ENCODE measurements at regions not wholly inside any gene's neighbourhood (a gene's known extent, or its start where the extent isn't known, plus 50 kb on each side); places are given as distances from the start of the nearest gene placed in this dataset.

- H3K4me1 Mint-ChIP-seq, result peaks cover 4% of the 10 kb centered on the region
- ATAC-seq (no peak), DNase-seq (ENCODE audit: low spot score) (no peak)
- H3K9me3 Mint-ChIP-seq, result peaks cover 3% of the 10 kb centered on the region
- H3K36me3 Mint-ChIP-seq, result no peaks in the 10 kb centered on the region
- TF ChIP-seq ZNF423 (CRISPR knock-in tag; IDR thresholded peaks at IDR 0.05), result no peak
- no peak for TF ChIP-seq CREB1 (CRISPR knock-in tag; IDR thresholded peaks at IDR 0.05)
- TF ChIP-seq MLX (CRISPR knock-in tag; IDR thresholded peaks at IDR 0.05), result no peak
- no peak for TF ChIP-seq OVOL2 (CRISPR knock-in tag; IDR thresholded peaks at IDR 0.05; ENCODE audit: borderline replicate concordance)
- TF ChIP-seq E2F5 (CRISPR knock-in tag; IDR thresholded peaks at IDR 0.05), result no peak
- no peak overlapping the region for H3K4me3 Mint-ChIP-seq
- CTCF ChIA-PET, result no interaction called here
- POLR2A ChIA-PET, result no interaction called here
- no peak overlapping the region for H3K27ac Mint-ChIP-seq
- peaks cover 2% of the 10 kb centered on the region; the same call in 1 of the 2 replicates for H3K27me3 Mint-ChIP-seq (ENCODE audit: low read depth)
Observed at GRCh38 chr20:46797206-46797605, 87.8 kb downstream of the SLC2A10 start.

GRCh38 chr20:46798430-46798829, 89.0 kb downstream of the SLC2A10 start:
- DNase-seq (ENCODE audit: low spot score) (no peak), ATAC-seq (no peak)
- no peaks in the 10 kb centered on the region for H3K36me3 Mint-ChIP-seq
- H3K27me3 Mint-ChIP-seq (ENCODE audit: low read depth), result peaks cover 2% of the 10 kb centered on the region; the same call in 1 of the 2 replicates
- TF ChIP-seq OVOL2 (CRISPR knock-in tag; IDR thresholded peaks at IDR 0.05; ENCODE audit: borderline replicate concordance) (no peak), ZBTB43 (CRISPR knock-in tag; IDR thresholded peaks at IDR 0.05) (no peak), FOXK1 (CRISPR knock-in tag; IDR thresholded peaks at IDR 0.05) (no peak), HMGA2 (CRISPR knock-in tag; IDR thresholded peaks at IDR 0.05) (no peak), ZNF138 (CRISPR knock-in tag; conservative IDR thresholded peaks at IDR 0.05) (no peak), NR1H2 (CRISPR knock-in tag; IDR thresholded peaks at IDR 0.05) (no peak)
- POLR2A ChIA-PET, result no interaction called here
- peaks cover 8% of the 10 kb centered on the region for H3K4me1 Mint-ChIP-seq
- no peak overlapping the region for H3K27ac Mint-ChIP-seq
- CTCF ChIA-PET, result interaction anchor here (1.6 kb wide), 1 partner anchor 22 kb away, joined by 9 read pairs; no protein-coding TSS in a partner anchor
- peaks cover 3% of the 10 kb centered on the region for H3K9me3 Mint-ChIP-seq
- H3K4me3 Mint-ChIP-seq, result no peak overlapping the region

- ChIA-PET CTCF (interaction anchor here (1.6 kb wide), 1 partner anchor 21 kb away, joined by 9 read pairs; no protein-coding TSS in a partner anchor), POLR2A (no interaction called here)
- ATAC-seq (no peak), DNase-seq (ENCODE audit: low spot score) (no peak)
- Mint-ChIP-seq H3K36me3 (no peaks in the 10 kb centered on the region), H3K27ac (no peak overlapping the region), H3K4me1 (peaks cover 12% of the 10 kb centered on the region), H3K9me3 (peaks cover 3% of the 10 kb centered on the region), H3K27me3 (ENCODE audit: low read depth) (no peaks in the 10 kb centered on the region; the same call in 1 of the 2 replicates), H3K4me3 (no peak overlapping the region)
- TF ChIP-seq NR2C2 (CRISPR knock-in tag; IDR thresholded peaks at IDR 0.05) (no peak), IRF1 (CRISPR knock-in tag; IDR thresholded peaks at IDR 0.05) (no peak), ZNF232 (CRISPR knock-in tag; IDR thresholded peaks at IDR 0.05) (no peak), SP1 (CRISPR knock-in tag; conservative IDR thresholded peaks at IDR 0.05) (no peak), ZNF396 (CRISPR knock-in tag; IDR thresholded peaks at IDR 0.05; ENCODE audit: borderline replicate concordance) (no peak)
Observed at GRCh38 chr20:46799781-46800408, 90.4 kb downstream of the SLC2A10 start.

- ATAC-seq, result no peak
- H3K27me3 Mint-ChIP-seq (ENCODE audit: low read depth), result no peaks in the 10 kb centered on the region; the same call in 1 of the 2 replicates
- H3K9me3 Mint-ChIP-seq, result peaks cover 3% of the 10 kb centered on the region
- no peak for DNase-seq (ENCODE audit: low spot score)
- no peak overlapping the region for H3K27ac Mint-ChIP-seq
- H3K4me1 Mint-ChIP-seq, result peaks cover 12% of the 10 kb centered on the region
- no peak overlapping the region for H3K4me3 Mint-ChIP-seq
- POLR2A ChIA-PET, result no interaction called here
- CTCF ChIA-PET, result no interaction called here
- no peaks in the 10 kb centered on the region for H3K36me3 Mint-ChIP-seq
- no peak for TF ChIP-seq FOXJ3 (CRISPR knock-in tag; IDR thresholded peaks at IDR 0.05; ENCODE audit: borderline replicate concordance)
- TF ChIP-seq ZNF219 (CRISPR knock-in tag; IDR thresholded peaks at IDR 0.05; ENCODE audit: borderline replicate concordance), result no peak
- no peak for TF ChIP-seq MAX (CRISPR knock-in tag; IDR thresholded peaks at IDR 0.05)
- no peak for TF ChIP-seq PRDM15 (CRISPR knock-in tag; IDR thresholded peaks at IDR 0.05)
- TF ChIP-seq TP53 (CRISPR knock-in tag; IDR thresholded peaks at IDR 0.05), result no peak
- TF ChIP-seq ZMAT4 (CRISPR knock-in tag; IDR thresholded peaks at IDR 0.05), result no peak
- no peak for TF ChIP-seq ATF3 (CRISPR knock-in tag; conservative IDR thresholded peaks at IDR 0.05)
Observed at GRCh38 chr20:46800409-46800804, 91.0 kb downstream of the SLC2A10 start.
